ENCODE measurements at regions not wholly inside any gene's neighbourhood (a gene's known extent, or its start where the extent isn't known, plus 50 kb on each side); places are given as distances from the start of the nearest gene placed in this dataset.

DNA sequence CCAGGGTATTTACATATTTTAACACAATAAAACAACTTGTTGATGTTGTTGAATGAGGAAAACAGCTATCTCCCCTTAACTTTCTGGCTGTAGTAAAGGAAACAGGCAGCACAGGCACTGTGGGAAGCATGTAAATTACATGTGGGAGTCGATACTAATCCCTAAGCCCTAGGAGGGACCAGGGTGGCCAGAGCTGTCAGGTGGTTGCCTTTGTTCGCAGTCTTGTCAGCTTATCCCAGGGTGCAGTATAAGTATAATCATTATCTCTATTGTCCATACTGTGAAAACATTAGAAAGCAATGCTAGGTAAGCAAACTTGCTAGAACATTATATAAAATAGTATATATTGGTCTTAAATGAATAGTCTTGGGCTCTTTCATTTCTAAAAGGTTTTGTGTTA lies 125.6 kb upstream of the RPS23 start:
- no peak overlapping the region for H3K9ac ChIP-seq (ENCODE audit: insufficient read depth in 1 of 2, low read depth in 2 of 2, low read length in 2 of 2)
- in situ Hi-C loops (cut with MboI) = no loop called here
- no peak overlapping the region for H3K27ac ChIP-seq (ENCODE audit: extremely low read depth, low read depth, low read length)
- peaks cover 0 to 11% of the 10 kb centered on the region in 2 experiments; a peak in 2 of 5 replicates for H3K4me1 ChIP-seq (replicated peaks in 1 of 2; ENCODE audit: control insufficient read depth in 2 of 2, insufficient read depth in 2 of 2, low read length in 2 of 2)
- ChIA-PET CTCF (ENCODE audit: low intra/inter-chr PET ratio) (no interaction called here), POLR2A (no interaction called here)
- intact Hi-C loops (cut with micrococcal nuclease) = no loop called here
- no peaks in the 10 kb centered on the region; the same call in 2 of the 3 replicates for H3K36me3 ChIP-seq (ENCODE audit: control insufficient read depth, insufficient read depth, low read length)
- no TSS peak for BruUV-seq (replicated peaks)
- peak overlapping the region; percentile 12 for H2AFZ ChIP-seq (ENCODE audit: low read depth, low read length)
- H3K4me2 ChIP-seq (ENCODE audit: insufficient read depth, low read length) = peak overlapping the region; percentile 16; the same call in 1 of the 2 replicates
- 5% methylated on average over 2 of the region's 2 CpGs for WGBS (ENCODE audit: insufficient coverage, low coverage, missing lambda C conversion rate)
- H3K27me3 ChIP-seq (ENCODE audit: control insufficient read depth in 2 of 2, insufficient read depth in 2 of 2, low read length in 2 of 2) = no peaks in the 10 kb centered on the region
- no peaks in the 10 kb centered on the region for H3K79me2 ChIP-seq (ENCODE audit: control insufficient read depth, insufficient read depth, low read length)
- TF ChIP-seq CBFA2T3 (IDR thresholded peaks at IDR 0.05) (peak; percentile 58), ZNF764 (CRISPR knock-in tag; IDR thresholded peaks at IDR 0.05; ENCODE audit: low read depth) (no peak), TAL1 (IDR thresholded peaks at IDR 0.05) (peak; percentile 49; the same call in 1 of the 2 replicates), TCF3 (CRISPR knock-in tag; IDR thresholded peaks at IDR 0.05) (peak; percentile 54), POLR2AphosphoS2 (IDR thresholded peaks at IDR 0.05; ENCODE audit: low read length) (no peak)
- FAIRE-seq (no peak), ATAC-seq (peak; percentile 60), DNase-seq (ENCODE audit: extremely low read depth in 1 of 4, low spot score in 3 of 4) (peak in 1 of 4 experiments; percentile 40)
- no peaks in the 10 kb centered on the region for H4K20me1 ChIP-seq (replicated peaks; ENCODE audit: control insufficient read depth, insufficient read depth, low read length)
- no peak overlapping the region for H3K4me3 ChIP-seq
- no peaks in the 10 kb centered on the region for H3K9me1 ChIP-seq (ENCODE audit: control insufficient read depth, insufficient read depth, low read length)
- H3K9me3 ChIP-seq (replicated peaks; ENCODE audit: control insufficient read depth, insufficient read depth, low read depth, low read length) = peaks cover 14% of the 10 kb centered on the region; the same call in 1 of the 2 replicates

DNA sequence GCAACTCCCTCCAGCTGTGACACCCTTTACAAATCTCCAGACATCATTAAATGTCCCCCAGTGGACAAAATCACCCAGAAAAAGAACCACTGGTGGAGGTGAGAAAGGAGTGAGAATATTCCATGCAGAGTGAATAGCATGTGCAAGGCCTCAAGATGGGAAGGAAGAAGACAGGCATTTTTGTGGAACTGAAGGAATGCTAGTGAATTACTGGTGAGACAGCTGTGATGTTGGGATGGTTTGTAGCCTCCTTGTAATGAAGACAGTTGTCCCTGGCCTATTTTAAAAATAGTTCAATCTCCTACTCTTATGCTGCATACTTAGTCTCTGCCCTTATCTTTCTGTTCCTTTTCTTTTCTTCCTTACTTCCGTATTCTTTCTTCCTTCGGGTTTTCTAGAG lies 124.9 kb upstream of the RPS23 start:
- in situ Hi-C loops (cut with MboI) = no loop called here
- Histone ChIP-seq H4K20me1 (replicated peaks; ENCODE audit: control insufficient read depth, insufficient read depth, low read length) (no peaks in the 10 kb centered on the region), H3K79me2 (ENCODE audit: control insufficient read depth, insufficient read depth, low read length) (no peaks in the 10 kb centered on the region), H3K36me3 (ENCODE audit: control insufficient read depth, insufficient read depth, low read length) (no peaks in the 10 kb centered on the region; the same call in 2 of the 3 replicates), H3K27ac (ENCODE audit: extremely low read depth, low read depth, low read length) (no peak overlapping the region), H3K4me3 (no peak overlapping the region), H3K4me1 (replicated peaks in 1 of 2; ENCODE audit: control insufficient read depth in 2 of 2, insufficient read depth in 2 of 2, low read length in 2 of 2) (peaks cover 0 to 6% of the 10 kb centered on the region in 2 experiments; a peak in 2 of 5 replicates), H2AFZ (ENCODE audit: low read depth, low read length) (no peak overlapping the region; the same call in 1 of the 2 replicates), H3K9me3 (replicated peaks; ENCODE audit: control insufficient read depth, insufficient read depth, low read depth, low read length) (peaks cover 14% of the 10 kb centered on the region; the same call in 1 of the 2 replicates), H3K9me1 (ENCODE audit: control insufficient read depth, insufficient read depth, low read length) (no peaks in the 10 kb centered on the region), H3K9ac (ENCODE audit: insufficient read depth in 1 of 2, low read depth in 2 of 2, low read length in 2 of 2) (no peak overlapping the region), H3K27me3 (ENCODE audit: control insufficient read depth in 2 of 2, insufficient read depth in 2 of 2, low read length in 2 of 2) (no peaks in the 10 kb centered on the region), H3K4me2 (ENCODE audit: insufficient read depth, low read length) (no peak overlapping the region)
- ATAC-seq (no peak), FAIRE-seq (no peak), DNase-seq (ENCODE audit: extremely low read depth in 1 of 4, low spot score in 3 of 4) (no peak)
- no TSS peak for BruUV-seq (replicated peaks)
- ChIA-PET CTCF (ENCODE audit: low intra/inter-chr PET ratio) (no interaction called here), POLR2A (no interaction called here)
- intact Hi-C loops (cut with micrococcal nuclease) = no loop called here
- WGBS (ENCODE audit: insufficient coverage, low coverage, missing lambda C conversion rate) = 25% methylated on average over 2 of the region's 2 CpGs
- TF ChIP-seq, protein P1, sequence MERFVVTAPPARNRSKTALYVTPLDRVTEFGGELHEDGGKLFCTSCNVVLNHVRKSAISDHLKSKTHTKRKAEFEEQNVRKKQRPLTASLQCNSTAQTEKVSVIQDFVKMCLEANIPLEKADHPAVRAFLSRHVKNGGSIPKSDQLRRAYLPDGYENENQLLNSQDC (CRISPR knock-in tag; IDR thresholded peaks at IDR 0.05) = no peak
- no peak for TF ChIP-seq CBFB (CRISPR knock-in tag; IDR thresholded peaks at IDR 0.05)
- TF ChIP-seq ZNF175 (CRISPR knock-in tag; IDR thresholded peaks at IDR 0.05; ENCODE audit: low read depth) = no peak
- TF ChIP-seq CCNT2 (IDR thresholded peaks at IDR 0.05; ENCODE audit: borderline replicate concordance, extremely low read depth, insufficient read length, low read depth, low read length) = no peak
- TF ChIP-seq ARNT (IDR thresholded peaks at IDR 0.05) = no peak
- TF ChIP-seq SP1 (CRISPR knock-in tag; IDR thresholded peaks at IDR 0.05) = no peak
- TF ChIP-seq MTA1 (IDR thresholded peaks at IDR 0.05; ENCODE audit: borderline replicate concordance) = no peak
- TF ChIP-seq BRD4 (IDR thresholded peaks at IDR 0.05) = no peak
- no peak for TF ChIP-seq PCBP2 (IDR thresholded peaks at IDR 0.05; ENCODE audit: low read depth, low read length, poor library complexity, severe bottlenecking)
- no peak for TF ChIP-seq POLR2H (tag; IDR thresholded peaks at IDR 0.05; ENCODE audit: low read depth)
- TF ChIP-seq PYGO2 (tag; IDR thresholded peaks at IDR 0.05) = no peak
- no peak for TF ChIP-seq NCOA2 (IDR thresholded peaks at IDR 0.05; ENCODE audit: partially characterized antibody in 2 of 2)
- no peak for TF ChIP-seq CBX8 (IDR thresholded peaks at IDR 0.05; ENCODE audit: borderline replicate concordance, extremely low read depth, low read depth, low read length, poor library complexity, severe bottlenecking)
- no peak for TF ChIP-seq RBM34 (IDR thresholded peaks at IDR 0.05; ENCODE audit: borderline replicate concordance, insufficient read depth, low read length)
